Fibroblast of lung (primary cell): ENCODE measurements at regions not wholly inside any gene's neighbourhood (a gene's known extent, or its start where the extent isn't known, plus 50 kb on each side); places are given as distances from the start of the nearest gene placed in this dataset.

Experiments
- CTCF ChIP-seq, 2 donors: IDR thresholded peaks in 1 of 2; conservative IDR thresholded peaks in 1 of 2; 1 replicate in 1 of 2; 2 replicates in 1 of 2; pipeline ENCODE4 v1.5.1; 2011 to 2012; ENCODE audit warnings: low read length in 2 of 2, control low read depth in 1 of 2, inconsistent platforms in 1 of 2, low read depth in 1 of 2, mild to moderate bottlenecking in 1 of 2
- EZH2 ChIP-seq: IDR thresholded peaks from 2 replicates; pipeline ENCODE4 v1.5.1; 2012; ENCODE audit warnings: low read length, control low read depth, mild to moderate bottlenecking; ENCODE audit errors: missing control alignments

GRCh38 chr10:11395161-11395560, 216.3 kb downstream of the USP6NL start:
- TF ChIP-seq CTCF (conservative IDR thresholded peaks at IDR 0.05 in 1 of 2, IDR thresholded peaks at IDR 0.05 in 1 of 2; ENCODE audit: low read depth in 1 of 2, low read length in 2 of 2) (no peak), EZH2 (no peak)
